ENCODE measurements at regions not wholly inside any gene's neighbourhood (a gene's known extent, or its start where the extent isn't known, plus 50 kb on each side); places are given as distances from the start of the nearest gene placed in this dataset.
"Not testable (repeated sequence)": the region's sequence is repeated elsewhere in the genome, so short reads cannot be mapped to it uniquely, and the experiment has no call there.

- no peak overlapping the region for H3K27ac ChIP-seq (ENCODE audit: low read length)
- no peaks in the 10 kb centered on the region for H3K27me3 ChIP-seq (ENCODE audit: insufficient read depth, low read length)
- no peaks in the 10 kb centered on the region for H3K4me1 ChIP-seq (ENCODE audit: insufficient read depth, low read length)
- no peak overlapping the region for H3K9ac ChIP-seq (ENCODE audit: low read depth, low read length)
- H3K9me3 ChIP-seq (ENCODE audit: insufficient read depth, low read depth, low read length), result no peaks in the 10 kb centered on the region
- no peaks in the 10 kb centered on the region for H3K36me3 ChIP-seq (ENCODE audit: insufficient read depth, low read depth, low read length)
- no peak overlapping the region for H3K4me3 ChIP-seq (ENCODE audit: low read length)
Observed at GRCh38 chr22:19604711-19605268, 80.6 kb upstream of the CLDN5 start.

GRCh38 chr22:19605508-19606331 is 81.5 kb upstream of the CLDN5 start:
- H3K27me3 ChIP-seq (ENCODE audit: insufficient read depth, low read length), result no peaks in the 10 kb centered on the region
- H3K27ac ChIP-seq (ENCODE audit: low read length), result no peak overlapping the region
- no peak overlapping the region for H3K9ac ChIP-seq (ENCODE audit: low read depth, low read length)
- no peaks in the 10 kb centered on the region for H3K9me3 ChIP-seq (ENCODE audit: insufficient read depth, low read depth, low read length)
- H3K4me1 ChIP-seq (ENCODE audit: insufficient read depth, low read length), result peaks cover 8% of the 10 kb centered on the region; the same call in 1 of the 2 replicates
- H3K4me3 ChIP-seq (ENCODE audit: low read length), result no peak overlapping the region
- no peaks in the 10 kb centered on the region for H3K36me3 ChIP-seq (ENCODE audit: insufficient read depth, low read depth, low read length)

- Histone ChIP-seq H3K9me3 (ENCODE audit: insufficient read depth, low read depth, low read length) (no peaks in the 10 kb centered on the region), H3K4me3 (ENCODE audit: low read length) (no peak overlapping the region), H3K27ac (ENCODE audit: low read length) (no peak overlapping the region), H3K36me3 (ENCODE audit: insufficient read depth, low read depth, low read length) (no peaks in the 10 kb centered on the region), H3K27me3 (ENCODE audit: insufficient read depth, low read length) (no peaks in the 10 kb centered on the region), H3K9ac (ENCODE audit: low read depth, low read length) (no peak overlapping the region), H3K4me1 (ENCODE audit: insufficient read depth, low read length) (peaks cover 13% of the 10 kb centered on the region; the same call in 1 of the 2 replicates)
Observed at GRCh38 chr22:19606332-19607191, 82.4 kb upstream of the CLDN5 start.

- no peaks in the 10 kb centered on the region for H3K27me3 ChIP-seq (ENCODE audit: insufficient read depth, low read length)
- H3K4me3 ChIP-seq (ENCODE audit: low read length), result no peak overlapping the region
- H3K4me1 ChIP-seq (ENCODE audit: insufficient read depth, low read length), result peaks cover 13% of the 10 kb centered on the region; the same call in 1 of the 2 replicates
- H3K9me3 ChIP-seq (ENCODE audit: insufficient read depth, low read depth, low read length), result no peaks in the 10 kb centered on the region
- H3K36me3 ChIP-seq (ENCODE audit: insufficient read depth, low read depth, low read length), result no peaks in the 10 kb centered on the region
- no peak overlapping the region for H3K27ac ChIP-seq (ENCODE audit: low read length)
- no peak overlapping the region for H3K9ac ChIP-seq (ENCODE audit: low read depth, low read length)
Observed at GRCh38 chr22:19607192-19608002, 83.2 kb upstream of the CLDN5 start.

GRCh38 chr22:19608003-19608690 is 83.9 kb upstream of the CLDN5 start:
- peaks cover 13% of the 10 kb centered on the region; the same call in 1 of the 2 replicates for H3K4me1 ChIP-seq (ENCODE audit: insufficient read depth, low read length)
- H3K9me3 ChIP-seq (ENCODE audit: insufficient read depth, low read depth, low read length), result no peaks in the 10 kb centered on the region
- no peaks in the 10 kb centered on the region for H3K27me3 ChIP-seq (ENCODE audit: insufficient read depth, low read length)
- H3K27ac ChIP-seq (ENCODE audit: low read length), result no peak overlapping the region
- no peak overlapping the region for H3K9ac ChIP-seq (ENCODE audit: low read depth, low read length)
- H3K36me3 ChIP-seq (ENCODE audit: insufficient read depth, low read depth, low read length), result no peaks in the 10 kb centered on the region
- H3K4me3 ChIP-seq (ENCODE audit: low read length), result no peak overlapping the region

GRCh38 chr22:19609753-19610152 is 85.5 kb upstream of the CLDN5 start:
- not testable (repeated sequence) for H3K36me3 ChIP-seq (ENCODE audit: insufficient read depth, low read depth, low read length); H3K4me3 ChIP-seq (ENCODE audit: low read length); H3K9ac ChIP-seq (ENCODE audit: low read depth, low read length); H3K27me3 ChIP-seq (ENCODE audit: insufficient read depth, low read length); H3K9me3 ChIP-seq (ENCODE audit: insufficient read depth, low read depth, low read length); H3K27ac ChIP-seq (ENCODE audit: low read length)
- peaks cover 13% of the 10 kb centered on the region; the same call in 1 of the 2 replicates for H3K4me1 ChIP-seq (ENCODE audit: insufficient read depth, low read length)

GRCh38 chr22:19610518-19611253 is 86.5 kb upstream of the CLDN5 start:
- no peaks in the 10 kb centered on the region for H3K27me3 ChIP-seq (ENCODE audit: insufficient read depth, low read length)
- no peak overlapping the region for H3K4me3 ChIP-seq (ENCODE audit: low read length)
- peaks cover 13% of the 10 kb centered on the region; the same call in 1 of the 2 replicates for H3K4me1 ChIP-seq (ENCODE audit: insufficient read depth, low read length)
- H3K36me3 ChIP-seq (ENCODE audit: insufficient read depth, low read depth, low read length), result no peaks in the 10 kb centered on the region
- H3K9ac ChIP-seq (ENCODE audit: low read depth, low read length), result peak overlapping the region; percentile 55; the same call in 1 of the 2 replicates
- no peaks in the 10 kb centered on the region for H3K9me3 ChIP-seq (ENCODE audit: insufficient read depth, low read depth, low read length)
- H3K27ac ChIP-seq (ENCODE audit: low read length), result peak overlapping the region; percentile 12

GRCh38 chr22:19611590-19611989 is 87.4 kb upstream of the CLDN5 start:
- H3K4me1 ChIP-seq (ENCODE audit: insufficient read depth, low read length), result peaks cover 16% of the 10 kb centered on the region; the same call in 1 of the 2 replicates

GRCh38 chr22:19612866-19613572 is 88.8 kb upstream of the CLDN5 start:
- no peak overlapping the region for H3K4me3 ChIP-seq (ENCODE audit: low read length)
- H3K4me1 ChIP-seq (ENCODE audit: insufficient read depth, low read length), result peaks cover 18% of the 10 kb centered on the region; the same call in 1 of the 2 replicates
- H3K27me3 ChIP-seq (ENCODE audit: insufficient read depth, low read length), result no peaks in the 10 kb centered on the region
- H3K27ac ChIP-seq (ENCODE audit: low read length), result no peak overlapping the region
- H3K9me3 ChIP-seq (ENCODE audit: insufficient read depth, low read depth, low read length), result no peaks in the 10 kb centered on the region
- no peak overlapping the region for H3K9ac ChIP-seq (ENCODE audit: low read depth, low read length)
- H3K36me3 ChIP-seq (ENCODE audit: insufficient read depth, low read depth, low read length), result no peaks in the 10 kb centered on the region

More at GRCh38 chr22:19611590-19611989, 87.4 kb upstream of the CLDN5 start:
- Histone ChIP-seq H3K27ac (ENCODE audit: low read length) (no peak overlapping the region), H3K27me3 (ENCODE audit: insufficient read depth, low read length) (no peaks in the 10 kb centered on the region), H3K9me3 (ENCODE audit: insufficient read depth, low read depth, low read length) (no peaks in the 10 kb centered on the region), H3K36me3 (ENCODE audit: insufficient read depth, low read depth, low read length) (no peaks in the 10 kb centered on the region), H3K4me3 (ENCODE audit: low read length) (no peak overlapping the region), H3K9ac (ENCODE audit: low read depth, low read length) (no peak overlapping the region)

- Histone ChIP-seq H3K36me3 (ENCODE audit: insufficient read depth, low read depth, low read length) (no peaks in the 10 kb centered on the region), H3K4me1 (ENCODE audit: insufficient read depth, low read length) (peaks cover 18% of the 10 kb centered on the region; the same call in 1 of the 2 replicates), H3K9ac (ENCODE audit: low read depth, low read length) (no peak overlapping the region), H3K27me3 (ENCODE audit: insufficient read depth, low read length) (no peaks in the 10 kb centered on the region), H3K9me3 (ENCODE audit: insufficient read depth, low read depth, low read length) (no peaks in the 10 kb centered on the region), H3K4me3 (ENCODE audit: low read length) (no peak overlapping the region), H3K27ac (ENCODE audit: low read length) (no peak overlapping the region)
Observed at GRCh38 chr22:19614536-19614863, 90.3 kb upstream of the CLDN5 start.

All from iPS-20b (cell line).